ENCODE measurements at regions not wholly inside any gene's neighbourhood (a gene's known extent, or its start where the extent isn't known, plus 50 kb on each side); places are given as distances from the start of the nearest gene placed in this dataset.

- DNase-seq = no peak
Measured at GRCh38 chr4:104682311-104682710, 187.6 kb upstream of the CXXC4 start.

- DNase-seq = no peak
Measured at GRCh38 chr4:104693601-104694201, 199.0 kb upstream of the CXXC4 start.

DNA sequence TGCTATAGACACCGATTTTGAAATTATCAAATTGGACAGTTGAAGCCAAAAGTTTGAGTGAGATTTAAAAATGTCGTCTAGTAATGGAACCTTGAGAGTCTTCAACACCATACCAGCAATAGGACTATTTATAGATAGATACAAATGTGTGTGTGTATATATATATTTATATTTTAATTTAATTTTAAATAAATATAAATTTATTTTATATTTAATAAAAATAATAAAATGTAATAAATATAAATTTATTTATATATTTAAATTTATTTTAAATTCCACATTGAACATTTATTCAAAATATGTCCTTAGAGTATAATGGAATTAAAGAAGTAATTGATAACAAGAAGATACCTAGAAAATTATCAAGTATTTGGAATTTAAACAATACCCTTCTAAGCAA lies 221.9 kb upstream of the CXXC4 start:
- no peak for DNase-seq

GRCh38 chr4:104719539-104720230 lies 225.0 kb upstream of the CXXC4 start:
- DNase-seq = no peak

DNA sequence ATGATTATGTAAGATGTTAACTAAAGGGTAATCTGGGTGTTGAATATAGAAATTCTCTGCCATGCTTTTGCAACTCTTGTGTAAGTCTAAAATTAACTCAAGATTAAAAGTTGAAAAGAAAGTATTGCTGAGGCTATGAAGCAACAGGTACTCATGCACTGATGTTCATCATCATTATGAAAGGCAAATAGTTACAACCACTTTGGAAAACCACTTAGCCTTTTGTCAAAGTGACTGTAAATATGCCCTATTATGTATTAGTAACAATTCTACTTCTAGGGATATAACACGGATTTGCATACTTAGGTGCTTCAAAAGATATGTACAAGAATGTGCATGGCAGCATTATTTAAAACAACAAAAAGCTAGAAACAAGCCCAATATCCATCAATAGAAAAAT lies 227.8 kb upstream of the CXXC4 start:
- DNase-seq = no peak

GRCh38 chr4:104726002-104726401 lies 231.3 kb upstream of the CXXC4 start:
- DNase-seq = no peak

DNA sequence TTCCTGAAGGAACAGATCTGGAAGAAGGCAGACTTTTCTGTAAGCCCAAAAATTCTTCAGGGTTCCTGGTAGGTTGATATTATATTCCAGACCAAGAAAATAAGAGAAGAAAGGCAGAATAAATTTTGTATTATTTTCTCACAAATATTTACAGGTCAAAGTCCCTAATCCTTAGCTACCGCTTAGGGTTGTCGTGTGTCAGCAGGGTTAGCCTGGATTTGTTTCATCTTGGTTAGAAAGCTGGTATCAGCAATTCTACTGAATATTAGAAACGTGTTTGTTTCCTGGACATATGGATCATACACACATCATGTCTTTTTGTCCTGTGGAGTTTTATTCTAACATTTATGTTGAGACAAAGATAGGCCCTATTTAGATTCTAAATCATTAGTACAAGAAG lies 232.9 kb upstream of the CXXC4 start:
- no peak for DNase-seq

GRCh38 chr4:104728380-104729122 lies 233.9 kb upstream of the CXXC4 start:
- DNase-seq = no peak

DNA sequence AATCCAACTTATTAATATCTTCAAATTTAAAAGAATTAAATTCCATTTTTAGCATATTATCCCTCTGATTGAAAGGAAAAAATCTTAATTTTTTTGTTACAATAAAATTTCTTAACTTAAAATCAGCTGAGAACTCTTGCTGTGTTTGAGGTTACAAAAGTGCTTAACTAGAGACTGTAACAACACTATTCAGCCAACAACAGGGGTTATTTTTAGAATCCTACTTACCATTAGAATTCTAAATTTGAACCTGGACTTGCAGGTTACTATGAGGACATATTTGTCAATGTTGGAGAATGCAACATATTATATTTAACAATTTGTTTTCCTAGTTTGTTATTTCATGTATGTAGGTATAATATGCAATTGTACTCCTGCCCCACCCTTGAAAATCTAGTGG lies 238.1 kb upstream of the CXXC4 start:
- DNase-seq = no peak

DNA sequence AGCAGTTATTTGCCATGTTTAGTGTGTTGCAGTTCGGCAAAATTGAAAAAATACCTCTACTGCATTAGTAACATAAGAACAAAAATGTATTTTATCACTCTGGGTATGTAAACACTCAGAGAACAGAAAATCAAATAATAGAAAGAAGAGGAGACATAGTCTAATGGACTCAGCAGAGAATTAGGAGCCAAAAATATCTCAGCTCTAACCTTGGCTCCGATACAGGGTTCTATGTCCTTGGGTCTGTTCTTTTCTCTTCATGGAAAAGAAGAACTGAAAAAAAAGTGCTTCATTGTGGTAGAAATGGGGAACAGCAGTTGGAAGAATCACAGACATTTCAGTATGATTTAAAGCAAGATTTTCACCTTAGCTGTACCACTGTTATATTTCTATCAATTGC lies 240.5 kb upstream of the CXXC4 start:
- no peak for DNase-seq

DNA sequence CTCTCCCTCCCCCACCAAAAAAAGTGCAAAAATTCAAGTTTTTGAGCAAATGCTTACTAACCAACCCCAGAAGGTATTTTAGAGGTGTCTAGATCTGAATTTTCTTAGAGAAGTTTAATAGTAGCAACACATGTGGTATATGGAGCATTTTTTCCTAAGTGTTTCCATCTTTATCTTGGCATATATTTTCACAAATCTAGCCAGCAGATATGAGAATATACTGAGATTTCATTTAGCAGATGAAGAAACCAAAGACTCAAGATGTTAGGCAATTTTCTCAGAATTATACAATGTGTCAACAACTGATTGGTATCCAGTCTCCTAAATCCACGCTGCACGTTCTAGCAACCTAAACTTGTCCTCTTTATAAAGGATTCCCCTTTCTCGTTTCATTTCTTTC lies 245.5 kb upstream of the CXXC4 start:
- no peak for DNase-seq

DNA sequence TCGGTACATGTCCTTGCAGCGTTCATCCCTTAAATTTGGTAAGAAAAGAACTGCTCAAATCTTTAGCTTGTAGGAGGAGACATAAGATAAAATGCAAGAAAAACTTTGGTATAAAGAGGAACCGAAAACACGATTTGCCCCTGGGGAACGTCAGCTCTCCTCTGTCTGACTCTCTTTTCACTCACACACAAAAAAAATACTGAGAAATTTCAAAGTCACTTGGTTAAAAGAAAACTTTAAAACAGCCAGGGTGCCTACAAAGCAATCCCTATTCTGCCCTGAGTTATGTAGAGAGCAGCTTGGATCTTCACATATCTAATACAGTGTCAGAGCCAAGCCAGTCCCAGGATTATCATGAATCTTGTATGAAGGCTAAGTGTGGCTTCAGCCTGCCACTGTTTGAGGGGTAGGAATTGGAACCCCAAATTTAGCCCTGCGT lies 248.5 kb upstream of the CXXC4 start:
- no peak for DNase-seq

GRCh38 chr4:104747635-104748034 lies 252.9 kb upstream of the CXXC4 start:
- DNase-seq = no peak

DNA sequence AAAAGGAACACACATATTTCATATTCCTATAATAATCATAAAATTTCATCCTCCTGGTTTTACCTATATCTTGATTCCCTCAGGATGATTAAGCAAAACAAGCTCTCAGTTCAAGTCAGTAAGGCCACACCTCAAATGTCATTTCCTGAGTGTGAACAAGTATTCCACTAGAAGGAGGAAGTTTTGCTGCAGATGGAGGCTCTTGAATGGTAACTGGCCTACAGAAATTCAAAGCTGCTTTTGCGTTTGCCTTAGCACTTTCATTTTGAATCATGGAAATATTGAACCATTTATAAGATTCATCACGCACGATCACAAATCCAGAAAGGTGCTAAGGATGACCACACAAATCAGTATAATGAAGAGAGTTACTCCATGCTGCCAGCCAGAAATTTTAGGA lies 254.4 kb upstream of the CXXC4 start:
- DNase-seq = no peak

DNA sequence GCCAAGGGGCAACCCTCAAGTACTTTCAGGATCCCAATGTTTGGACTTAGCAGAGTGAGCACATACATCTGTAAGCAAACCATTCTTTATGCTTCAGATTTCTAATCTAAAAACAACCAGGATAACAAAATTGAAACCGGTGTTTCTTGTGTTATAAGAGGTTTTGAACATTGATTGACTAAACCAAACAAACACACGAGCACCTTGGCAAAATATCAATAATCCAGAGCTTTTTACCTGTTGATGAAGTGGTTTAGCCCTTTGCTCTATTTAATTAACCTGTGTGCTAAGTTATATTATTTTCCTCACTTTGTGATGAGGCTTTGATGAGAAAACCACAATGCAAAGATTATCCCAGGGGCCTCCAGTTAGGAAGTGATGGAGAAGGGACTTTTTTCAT lies 255.3 kb upstream of the CXXC4 start:
- no peak for DNase-seq

DNA sequence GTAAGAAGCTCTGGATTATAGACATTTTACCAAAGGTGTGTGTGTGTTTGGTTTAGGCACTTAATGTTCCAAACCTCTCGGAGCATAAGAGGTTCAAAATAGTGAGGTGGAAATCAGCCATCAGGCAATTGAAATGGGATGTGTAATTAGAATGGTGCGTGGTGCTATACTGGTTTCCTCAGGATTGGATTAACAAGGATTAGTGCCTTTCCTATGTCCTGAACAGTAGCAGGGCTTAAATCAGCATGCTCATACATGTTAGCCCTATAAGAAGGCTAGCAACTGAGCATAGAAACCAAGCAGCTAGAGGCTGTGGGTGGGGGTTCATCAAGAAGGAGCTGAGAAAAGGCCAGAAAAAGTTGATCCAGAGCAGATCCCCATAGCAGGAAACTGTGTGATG lies 256.8 kb upstream of the CXXC4 start:
- DNase-seq = no peak

DNA sequence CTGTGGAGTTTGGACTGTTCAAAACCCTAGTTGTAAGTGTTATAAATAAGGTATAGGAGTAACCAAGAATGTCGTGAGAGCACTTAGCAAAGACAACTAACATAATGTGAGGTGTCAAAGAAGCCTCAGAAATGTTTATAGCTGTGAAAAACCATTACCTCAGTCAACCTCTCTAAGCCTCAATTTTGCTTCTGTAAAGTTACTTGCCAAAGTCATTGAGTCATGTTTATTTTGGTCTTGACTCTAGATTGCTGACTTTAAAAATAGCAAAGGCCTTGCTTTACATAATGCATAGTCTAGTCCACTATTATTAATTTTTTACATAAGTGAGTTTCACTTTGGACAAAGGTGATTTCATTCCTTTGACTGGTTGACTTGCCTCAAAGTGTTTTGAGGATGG lies 257.6 kb upstream of the CXXC4 start:
- no peak for DNase-seq

DNA sequence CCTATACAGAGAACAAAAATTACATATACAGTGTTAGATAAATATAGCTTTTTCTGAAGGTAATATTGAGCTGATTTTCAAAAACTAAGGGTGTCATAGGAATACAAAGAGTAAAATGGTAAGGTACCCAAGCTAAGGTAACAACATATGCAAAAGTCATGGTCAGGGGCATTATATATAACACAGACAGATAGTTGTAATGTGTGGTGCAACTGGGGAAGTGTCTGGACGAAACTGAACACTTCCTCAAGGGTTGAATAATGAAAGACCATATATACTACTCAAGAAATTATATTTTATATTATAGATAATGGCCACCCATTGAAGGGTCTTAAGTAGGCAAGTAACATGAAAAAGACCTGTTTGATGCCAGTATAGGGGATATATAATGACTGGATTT lies 262.1 kb upstream of the CXXC4 start:
- DNase-seq = no peak

DNA sequence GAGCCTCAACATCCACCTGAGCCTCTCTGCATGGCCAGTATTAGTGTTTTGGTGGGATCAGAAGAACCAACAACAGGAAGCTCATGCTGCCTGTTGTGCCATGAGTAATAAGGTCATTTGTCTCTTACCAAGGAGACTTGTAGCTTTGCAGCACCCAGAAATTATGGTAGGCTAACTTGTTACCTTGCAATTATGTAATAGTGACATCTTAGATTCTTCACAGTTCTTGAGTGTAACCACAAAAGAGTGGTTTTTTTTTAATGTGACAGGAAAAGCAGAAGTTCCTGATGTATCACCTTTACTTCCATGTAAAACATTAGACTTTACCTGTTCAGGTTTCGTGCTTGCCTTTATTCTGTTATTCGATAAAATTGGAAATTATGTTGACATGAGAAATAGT lies 263.9 kb upstream of the CXXC4 start:
- no peak for DNase-seq

GRCh38 chr4:104763554-104764222 lies 269.0 kb upstream of the CXXC4 start:
- DNase-seq = no peak

GRCh38 chr4:104766676-104767075 lies 272.0 kb upstream of the CXXC4 start:
- no peak for DNase-seq

GRCh38 chr4:104772849-104773248 lies 278.2 kb upstream of the CXXC4 start:
- DNase-seq = no peak

- DNase-seq = no peak
Measured at GRCh38 chr4:104795264-104795939, 300.7 kb upstream of the CXXC4 start.

Data from NCI-H2107 (cell line).